NT2/D1 (cell line): ENCODE measurements at regions not wholly inside any gene's neighbourhood (a gene's known extent, or its start where the extent isn't known, plus 50 kb on each side); places are given as distances from the start of the nearest gene placed in this dataset.

Experiments
- SUZ12 ChIP-seq: IDR thresholded peaks from 2 replicates; pipeline ENCODE4 v1.6.1; 2011; ENCODE audit not compliant: insufficient read length, insufficient read depth; ENCODE audit errors: extremely low read depth
- YY1 ChIP-seq: IDR thresholded peaks from 2 replicates; pipeline ENCODE4 v1.6.1; 2011; ENCODE audit not compliant: insufficient read length, insufficient read depth
- ZNF274 ChIP-seq: IDR thresholded peaks from 2 replicates; pipeline ENCODE4 v1.6.1; 2011; ENCODE audit warnings: mild to moderate bottlenecking, low read depth, low read length

DNA sequence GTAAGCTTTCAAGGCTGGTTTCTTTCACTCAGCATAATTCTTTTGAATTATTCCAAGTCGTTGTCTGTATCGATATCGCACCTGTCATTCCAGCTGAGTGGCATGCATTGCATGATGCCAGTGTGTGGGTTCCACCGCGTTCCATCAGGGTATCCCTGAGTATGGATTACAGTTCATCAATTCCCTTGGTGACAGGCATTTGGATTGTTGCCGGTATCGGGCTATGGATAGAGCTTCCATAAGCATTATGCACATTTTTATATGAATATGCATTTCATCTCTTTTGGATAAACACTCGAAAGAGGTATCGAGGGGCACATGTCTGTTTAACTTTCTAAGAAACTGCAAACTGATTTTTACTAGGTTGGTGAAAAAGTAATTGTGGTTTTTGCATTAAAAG is 698.8 kb downstream of the BRD1 start:
- no peak for TF ChIP-seq YY1
- TF ChIP-seq SUZ12 = no peak
- no peak for TF ChIP-seq ZNF274
